GM21526 (cell line): ENCODE measurements at regions not wholly inside any gene's neighbourhood (a gene's known extent, or its start where the extent isn't known, plus 50 kb on each side); places are given as distances from the start of the nearest gene placed in this dataset.

Experiments used
- ATAC-seq: cut with Tn5 transposase; IDR thresholded peaks from one replicate; pipeline ENCODE4 v1.9.1; 2021; ENCODE audit warnings: moderate library complexity; ENCODE audit not compliant: unreplicated experiment, low FRiP score

DNA sequence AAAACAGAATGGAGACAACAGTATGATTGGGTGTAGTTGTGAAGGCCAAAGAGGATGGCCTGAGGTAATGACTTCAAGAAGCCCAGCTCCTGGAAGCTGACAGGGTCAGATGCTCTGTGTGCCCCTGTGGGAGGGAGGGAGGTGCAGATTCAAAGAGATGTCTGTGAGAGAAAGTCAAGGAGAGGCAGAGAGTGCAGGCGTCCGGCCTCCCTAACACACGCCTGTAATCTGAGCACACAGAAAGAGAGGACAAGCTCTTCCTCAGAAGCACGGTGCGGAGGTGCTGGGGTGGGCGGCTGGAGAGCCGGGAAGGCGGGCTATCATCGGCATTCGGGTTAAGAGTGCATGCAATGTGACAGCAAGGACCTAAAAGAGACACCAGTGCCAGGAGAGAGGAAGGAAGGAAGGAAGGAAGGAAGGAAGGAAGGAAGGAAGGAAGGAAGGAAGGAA is 238.2 kb upstream of the HES1 start:
- no peak for ATAC-seq

DNA sequence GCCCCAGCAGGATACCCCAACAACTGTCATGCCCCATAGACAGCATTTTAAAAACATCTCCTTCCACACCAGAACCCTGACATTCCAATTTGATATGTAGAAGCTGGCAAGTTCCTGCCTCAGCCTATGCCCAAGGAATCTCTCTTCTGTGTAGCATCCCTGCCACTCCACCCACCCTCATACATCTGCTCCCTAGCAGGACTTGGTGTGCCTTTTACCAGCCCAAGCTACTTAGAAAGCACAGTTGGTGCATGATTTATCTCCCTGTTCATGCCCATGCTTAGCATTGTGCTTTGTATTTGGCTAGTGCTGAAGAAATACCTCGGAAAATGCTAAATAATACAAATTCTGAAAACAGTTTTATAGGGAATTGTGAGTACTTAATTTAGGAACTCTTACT is 236.9 kb upstream of the HES1 start:
- ATAC-seq, result no peak

DNA sequence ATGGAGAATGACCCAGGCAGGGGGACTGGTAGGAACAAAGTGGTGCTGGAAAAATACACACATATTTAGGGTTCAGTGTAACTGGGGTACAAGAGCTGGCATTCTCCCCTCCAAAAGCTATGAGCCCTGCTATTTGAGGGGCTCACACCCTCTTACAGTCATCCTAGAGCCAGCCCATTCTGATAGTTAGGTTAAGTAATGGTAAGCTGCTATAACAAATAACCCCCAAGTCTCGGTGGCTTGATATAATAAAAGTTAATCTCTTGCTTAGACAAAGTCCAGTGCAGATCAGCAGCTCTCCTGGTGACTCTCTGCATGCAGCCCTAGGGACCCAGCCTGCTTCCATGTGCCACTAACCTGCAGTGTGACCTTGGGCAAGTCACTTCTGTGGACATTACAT is 234.9 kb upstream of the HES1 start:
- no peak for ATAC-seq

DNA sequence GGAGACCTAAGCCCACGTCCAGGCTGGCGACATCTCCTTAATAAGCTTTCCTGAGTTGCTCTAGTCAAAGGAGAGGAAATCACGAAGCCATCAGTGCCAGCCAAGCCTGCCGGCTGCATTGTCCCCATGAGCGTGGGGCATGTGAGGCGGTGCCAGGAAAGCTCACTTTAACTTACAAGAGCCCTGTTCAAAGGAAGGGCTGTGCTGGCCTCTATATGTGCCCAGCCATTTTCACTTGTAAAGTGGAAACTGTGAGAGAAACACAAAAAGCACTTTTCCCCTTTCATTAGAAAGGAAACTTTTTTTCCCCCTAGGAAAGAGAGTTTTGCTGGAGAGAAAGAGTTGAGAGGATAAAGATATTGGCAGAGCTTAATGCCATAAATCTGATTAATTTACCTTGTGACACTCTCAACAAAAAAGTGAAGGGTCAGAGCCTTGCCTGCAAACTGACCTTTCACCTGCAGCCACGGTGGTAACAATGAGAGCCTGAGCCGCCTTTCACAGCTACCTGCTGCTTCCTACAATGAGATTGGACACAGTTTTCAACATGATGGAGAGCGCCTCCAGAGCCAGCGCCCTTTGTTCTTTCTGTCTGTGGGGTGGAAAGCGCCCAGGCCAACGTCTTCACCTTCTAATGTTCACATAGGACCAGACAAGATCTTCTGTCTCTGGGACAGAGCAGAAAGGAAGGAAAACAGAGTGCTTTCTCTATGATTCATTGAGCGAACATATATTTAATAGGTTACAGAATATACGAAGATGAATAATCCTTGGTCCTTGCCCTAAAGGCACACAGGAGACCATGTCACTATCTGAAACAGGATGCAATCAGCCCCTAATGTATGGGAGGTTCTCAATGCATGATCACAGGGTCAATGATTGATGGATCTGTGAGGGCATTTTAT is 233.1 kb upstream of the HES1 start:
- ATAC-seq, result no peak

DNA sequence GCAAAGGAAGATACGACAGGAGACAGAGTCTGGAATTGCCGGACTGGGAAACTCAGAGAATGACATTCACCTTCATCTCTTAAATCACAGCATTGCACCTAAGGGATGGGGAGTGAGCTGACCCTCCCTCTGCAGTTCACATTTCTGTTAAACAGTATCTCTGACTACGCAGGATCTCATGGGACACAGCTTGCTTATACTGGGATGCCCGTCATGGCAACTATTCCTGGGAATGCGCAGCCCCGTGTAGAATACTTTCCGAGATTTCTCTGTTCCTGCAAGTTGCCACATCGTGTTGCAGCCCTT is 232.5 kb upstream of the HES1 start:
- ATAC-seq, result no peak

DNA sequence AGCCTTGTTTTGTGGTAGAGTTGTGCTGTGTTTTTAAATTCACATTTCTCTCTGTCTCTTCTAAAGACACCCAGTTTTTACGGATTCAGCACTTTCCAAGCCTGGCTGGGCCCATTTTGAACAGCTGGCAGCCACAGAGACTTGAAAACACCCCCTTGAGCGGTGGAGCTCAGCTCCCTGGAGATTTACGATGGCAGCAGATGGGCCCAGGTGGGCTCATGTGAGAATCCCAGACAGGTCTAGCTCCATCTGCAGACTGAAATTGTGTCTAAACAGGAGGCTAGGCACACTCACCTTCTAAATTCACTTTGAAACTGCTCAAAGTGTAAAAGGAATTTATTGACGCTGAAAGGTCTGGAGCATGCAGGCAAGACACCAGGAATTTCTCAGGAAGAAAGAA is 232.0 kb upstream of the HES1 start:
- no peak for ATAC-seq

DNA sequence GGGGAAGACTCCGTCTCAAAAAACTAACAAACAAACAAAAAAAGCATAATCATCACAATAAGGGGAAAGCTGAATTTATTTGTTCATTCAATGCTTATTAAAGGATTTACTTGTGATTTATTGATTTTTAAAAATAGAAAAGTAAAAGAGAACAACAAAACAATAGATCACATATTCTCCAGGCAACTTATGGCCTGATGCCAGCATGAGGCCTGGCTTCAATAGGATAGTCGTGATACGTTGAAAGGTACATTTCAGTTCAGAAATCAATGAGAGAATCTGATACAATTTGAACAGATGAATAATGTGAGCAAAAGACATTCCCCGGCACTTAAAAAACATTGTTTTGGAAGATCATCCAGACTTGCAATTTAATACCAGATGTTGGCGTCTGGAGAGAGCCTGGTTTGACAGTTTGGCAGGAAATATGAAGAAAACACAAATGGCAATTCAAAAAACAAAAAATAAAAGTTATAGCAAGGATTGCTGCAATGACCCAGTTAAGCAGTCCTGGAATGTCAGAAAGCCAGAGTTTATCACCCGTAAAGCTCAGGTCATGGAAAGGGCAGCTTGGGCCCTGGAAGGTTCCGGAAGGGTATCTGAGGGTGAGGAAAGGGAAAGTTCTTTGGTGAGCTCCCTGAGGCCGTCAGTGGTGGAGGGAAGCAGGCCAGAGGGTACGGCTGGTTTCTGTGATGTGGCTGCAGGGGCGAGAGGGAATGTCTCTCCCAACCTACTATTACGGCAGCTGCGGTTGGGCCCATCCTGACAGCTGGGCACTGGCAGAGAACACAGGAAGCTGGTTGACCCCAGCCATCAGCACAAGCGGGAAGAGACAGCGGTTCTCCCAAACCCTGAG is 230.2 kb upstream of the HES1 start:
- no peak for ATAC-seq

DNA sequence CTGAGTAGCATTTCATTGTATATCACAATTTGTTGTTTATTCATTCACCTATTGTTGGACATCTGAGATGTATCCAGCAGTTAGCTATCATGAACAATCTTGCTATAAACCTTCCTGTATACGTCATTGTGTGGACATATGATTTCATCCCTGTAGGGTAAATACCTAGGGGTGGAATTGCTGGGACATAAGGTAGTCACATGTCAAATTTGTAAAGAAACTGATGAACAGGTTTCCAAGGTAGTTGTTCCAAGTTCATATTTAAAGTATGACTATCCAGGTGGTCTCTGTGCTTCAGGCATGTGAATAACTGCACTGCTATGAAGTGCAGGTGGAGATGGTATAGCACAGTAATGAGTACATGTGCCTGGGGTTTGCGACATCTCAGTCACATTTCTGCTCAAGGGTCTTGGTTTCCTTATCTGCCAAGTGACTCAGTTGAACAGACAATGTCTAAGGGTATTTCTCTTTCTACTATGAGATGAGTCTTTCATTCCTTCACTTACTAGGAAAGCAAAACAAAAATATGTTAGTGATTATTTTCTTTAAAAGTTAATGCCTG is 229.0 kb upstream of the HES1 start:
- no peak for ATAC-seq

DNA sequence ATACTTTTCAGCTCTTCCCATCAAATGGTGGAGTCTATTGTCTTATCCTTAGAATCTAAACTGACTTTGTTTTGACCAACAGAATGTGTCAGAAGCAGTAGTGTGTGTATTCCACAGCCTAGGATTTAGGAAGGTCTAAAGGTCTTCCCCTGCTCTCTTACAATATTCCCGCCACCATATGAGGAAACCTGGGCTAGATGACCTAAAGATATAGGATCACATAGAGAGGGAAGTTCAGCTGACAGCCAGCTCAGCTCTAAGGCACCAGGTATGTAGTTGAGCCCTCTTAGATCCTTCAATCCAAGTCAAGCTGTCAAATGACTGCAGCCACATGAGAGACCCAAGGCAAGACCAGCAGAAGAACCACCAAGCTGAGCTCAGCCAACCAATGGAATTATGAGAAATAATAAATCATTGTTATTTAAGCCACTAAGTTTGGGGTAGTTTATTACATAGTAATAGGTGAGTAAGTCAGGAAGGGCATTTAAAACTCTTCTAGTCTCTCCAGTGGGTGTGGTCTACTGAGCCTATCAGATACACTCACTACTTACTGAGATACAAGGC is 227.7 kb upstream of the HES1 start:
- no peak for ATAC-seq

DNA sequence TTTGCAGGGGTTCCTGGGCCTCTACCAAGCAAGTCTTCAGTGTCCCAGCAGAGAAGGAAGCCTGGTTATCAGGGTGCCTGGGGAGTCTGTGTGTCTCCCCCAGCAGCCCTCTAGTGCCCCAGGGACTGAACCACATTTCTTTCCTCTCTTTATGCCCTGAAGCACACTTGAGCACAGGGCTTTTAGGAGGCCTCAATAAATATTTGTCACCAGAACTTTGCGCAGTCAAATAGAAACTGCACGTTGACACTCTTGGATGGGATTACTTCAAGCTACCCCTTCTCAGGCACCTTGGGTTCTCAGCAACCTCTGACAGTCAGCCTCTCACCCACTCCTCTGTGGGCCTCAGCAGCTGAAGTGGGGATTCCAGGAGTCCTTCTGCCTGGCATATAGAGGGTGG is 226.6 kb upstream of the HES1 start:
- ATAC-seq, result no peak

DNA sequence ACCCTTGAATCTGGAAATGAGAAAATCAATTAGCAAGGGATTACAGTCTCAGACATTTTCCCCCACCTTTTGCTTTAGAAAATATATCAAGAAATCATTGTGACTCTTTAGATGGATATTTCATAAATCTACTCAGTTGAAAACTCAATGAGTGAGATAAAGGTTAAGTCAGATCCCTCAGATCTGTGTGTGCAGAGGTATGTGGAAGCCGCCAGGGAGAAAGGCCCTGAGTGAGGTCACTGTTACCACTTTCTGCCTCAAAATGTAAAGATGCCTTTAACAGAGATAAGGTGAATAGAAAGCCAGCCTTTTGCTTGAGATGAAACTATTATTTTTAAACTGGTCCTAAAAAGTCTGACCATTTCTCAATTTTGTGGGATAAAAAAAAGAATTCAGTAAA is 225.6 kb upstream of the HES1 start:
- no peak for ATAC-seq

DNA sequence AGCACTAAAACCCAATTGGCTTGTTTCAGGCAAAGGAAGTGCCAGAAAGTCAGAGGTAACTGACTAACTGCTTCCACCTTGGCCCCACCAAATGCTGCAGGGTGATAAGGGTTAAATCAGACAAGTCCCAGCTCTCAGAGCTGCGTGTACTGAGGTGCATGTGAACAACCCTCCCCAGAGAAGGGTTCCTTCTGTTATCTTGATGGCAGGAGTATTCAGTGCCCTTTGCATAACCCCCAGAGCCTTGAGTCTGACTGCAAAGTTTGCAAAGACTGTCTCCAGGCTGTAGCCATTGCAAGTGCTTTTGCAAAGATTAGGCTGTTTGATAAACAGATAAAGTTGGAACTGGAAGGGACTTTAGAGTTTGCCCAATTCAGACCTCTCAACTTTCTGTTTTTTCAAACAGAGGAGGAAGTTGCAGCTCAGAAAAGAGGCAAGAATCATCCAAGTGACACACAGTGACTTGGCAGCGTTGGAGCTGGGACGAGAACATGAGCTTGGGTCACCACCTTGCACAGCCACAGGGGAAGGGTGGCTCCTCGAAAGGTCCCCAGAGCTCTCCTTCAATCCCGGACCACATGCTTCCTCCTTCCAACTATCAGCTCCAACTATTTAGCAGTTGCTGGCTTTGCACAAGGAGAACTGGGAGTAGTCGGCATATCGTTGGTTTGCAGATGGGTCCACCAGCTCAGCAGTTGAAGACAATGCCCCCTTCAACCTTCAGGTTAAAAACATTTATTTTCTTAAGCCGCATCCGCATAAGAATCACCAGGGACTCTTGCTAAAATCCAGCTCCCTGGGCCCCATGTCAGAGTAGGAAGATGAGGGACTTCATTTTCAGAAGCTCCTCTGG is 224.8 kb upstream of the HES1 start:
- no peak for ATAC-seq

DNA sequence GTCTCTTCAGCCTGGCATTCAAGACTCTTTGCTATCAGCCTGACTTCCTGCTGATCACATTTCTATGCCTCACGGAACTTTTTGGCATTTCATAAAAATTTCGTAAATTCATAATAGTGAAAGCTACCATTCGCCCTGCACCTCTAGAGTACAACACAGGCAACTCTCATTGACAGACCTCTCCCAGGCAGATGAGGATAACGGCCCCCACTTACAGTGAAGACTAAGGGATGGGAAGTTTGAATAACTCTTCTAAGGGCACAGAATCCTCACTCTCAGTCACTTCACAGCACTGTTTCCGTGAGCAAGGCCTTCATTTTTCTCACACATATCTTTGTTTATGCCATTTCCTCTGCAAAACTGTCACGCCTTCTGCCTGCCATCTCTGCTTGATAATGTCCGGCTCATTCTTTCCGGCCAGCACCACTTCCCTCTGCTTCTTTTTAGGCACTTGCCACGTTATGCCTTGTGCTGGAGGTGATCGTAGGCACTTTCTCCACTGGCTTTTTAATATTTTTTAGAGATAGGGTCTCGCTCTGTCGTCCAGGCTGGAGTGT is 224.1 kb upstream of the HES1 start:
- ATAC-seq, result no peak

DNA sequence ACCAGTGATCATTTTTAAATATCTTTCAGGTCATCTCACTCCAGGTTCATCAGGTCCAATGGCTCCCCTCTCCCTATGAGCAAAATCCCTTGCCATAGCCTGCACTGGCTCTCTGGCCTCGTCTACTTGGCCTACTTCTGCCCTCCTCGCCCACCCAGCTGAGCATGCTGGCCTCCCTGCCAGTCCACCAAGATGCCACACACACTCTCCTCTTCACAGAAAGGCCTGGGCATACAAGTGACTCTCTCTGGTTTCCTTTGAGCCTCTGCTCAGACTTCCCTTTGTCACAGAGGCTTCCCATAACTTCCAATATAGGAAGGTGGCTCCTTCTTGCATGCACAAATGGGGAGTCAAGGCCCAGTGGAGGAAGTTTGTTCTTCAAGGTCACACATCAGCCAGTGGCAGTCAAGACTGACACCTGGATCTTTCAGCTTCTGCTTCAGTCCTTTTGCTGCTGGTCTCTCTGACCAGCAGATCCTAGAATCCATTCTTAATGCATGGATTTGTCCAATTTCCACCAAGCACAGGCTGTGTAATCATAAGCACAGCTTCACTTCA is 223.2 kb upstream of the HES1 start:
- no peak for ATAC-seq

DNA sequence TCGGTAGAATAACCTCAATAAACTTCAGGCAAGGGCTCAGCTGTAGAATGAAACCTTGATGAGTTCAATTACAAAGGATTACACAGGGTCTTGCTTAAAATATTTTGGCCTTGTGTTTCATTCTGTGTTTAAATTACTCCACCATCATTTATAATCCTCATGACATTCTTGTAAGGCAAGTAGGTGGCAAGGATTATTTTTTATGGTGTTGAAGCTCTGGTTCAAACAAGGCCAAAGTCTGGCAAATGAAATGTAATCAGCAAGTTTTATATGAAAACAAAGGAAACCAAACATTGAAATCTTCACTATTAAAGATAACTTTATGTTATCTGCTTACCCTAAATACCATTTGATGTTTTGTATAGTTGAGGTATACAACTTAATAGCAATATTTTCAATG is 221.3 kb upstream of the HES1 start:
- ATAC-seq, result no peak

DNA sequence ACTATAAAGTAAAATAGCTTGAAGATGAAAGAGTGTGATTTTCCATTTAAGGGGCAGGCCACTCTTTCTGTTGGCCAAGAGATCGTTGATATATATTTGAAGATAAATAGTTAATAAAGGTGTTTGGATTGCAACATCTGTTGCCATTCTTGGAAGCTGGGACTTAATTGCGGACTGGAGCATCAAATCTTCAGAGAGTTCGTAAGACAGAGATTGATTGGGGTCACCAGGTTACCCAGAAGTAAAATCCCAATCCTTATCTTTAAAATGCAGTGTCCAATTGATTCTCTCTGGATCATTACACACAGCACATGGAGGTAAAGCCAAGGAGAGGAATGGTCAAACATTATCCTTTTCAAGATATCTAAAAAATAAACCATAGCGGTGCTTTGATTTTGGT is 220.8 kb upstream of the HES1 start:
- ATAC-seq, result no peak

DNA sequence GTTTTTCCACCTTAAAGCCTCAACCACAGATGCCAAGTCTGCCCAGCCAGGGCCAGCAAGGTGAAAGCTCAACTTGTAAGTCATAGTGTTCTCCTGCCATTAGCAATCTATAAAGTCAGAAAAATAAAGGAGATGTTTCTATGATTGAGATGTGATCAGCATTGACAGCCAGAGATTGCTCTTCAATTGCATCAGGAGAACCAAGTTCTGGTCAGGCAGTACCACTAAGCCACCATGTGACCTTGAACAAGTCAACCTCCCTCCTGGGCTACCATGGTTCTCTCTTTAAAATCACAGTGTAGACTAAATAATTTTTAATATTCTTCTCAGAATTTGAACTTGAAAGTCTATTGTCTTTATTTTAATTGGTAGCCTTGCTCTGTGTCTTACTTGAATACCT is 220.3 kb upstream of the HES1 start:
- no peak for ATAC-seq

DNA sequence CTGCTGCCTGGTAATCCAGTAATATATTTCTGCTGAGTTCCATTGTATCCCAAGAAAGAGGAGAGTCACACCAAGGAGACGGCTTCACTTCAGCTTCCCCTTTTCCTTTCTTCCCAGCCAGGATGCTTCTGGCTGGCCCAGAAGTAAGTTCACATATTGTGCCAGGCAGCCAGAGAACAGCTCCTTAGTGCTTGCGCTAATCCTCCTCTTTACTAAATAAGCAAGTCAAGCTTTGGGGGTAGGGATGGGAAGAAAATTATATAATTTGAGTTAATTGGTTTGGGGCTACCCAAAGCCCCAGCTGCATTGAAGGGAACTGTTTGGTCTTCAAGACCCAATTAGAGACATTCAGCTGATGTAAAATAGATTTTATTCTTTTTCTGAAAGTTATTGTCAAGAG is 218.8 kb upstream of the HES1 start:
- no peak for ATAC-seq

DNA sequence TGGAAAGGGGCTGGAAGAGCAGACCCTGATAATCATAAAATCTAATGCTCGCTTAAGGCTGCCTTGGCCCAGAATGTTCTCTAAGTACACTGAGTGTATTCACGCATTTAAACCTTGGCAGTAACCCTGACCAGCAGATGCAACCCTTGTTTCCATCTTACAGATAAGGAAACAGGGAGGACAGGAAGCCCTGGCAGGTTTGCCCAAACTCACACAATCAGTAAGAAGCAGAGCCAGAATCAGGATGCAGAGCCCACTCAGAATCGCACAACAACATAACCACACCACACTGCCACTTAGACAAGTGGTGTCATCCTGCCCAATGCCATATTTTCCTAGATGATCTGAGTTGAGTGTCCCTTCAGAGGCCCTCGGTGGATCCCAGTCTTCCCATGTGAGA is 214.5 kb upstream of the HES1 start:
- no peak for ATAC-seq
